Caco-2 (cell line): ENCODE measurements at regions not wholly inside any gene's neighbourhood (a gene's known extent, or its start where the extent isn't known, plus 50 kb on each side); places are given as distances from the start of the nearest gene placed in this dataset.

Source experiments
- BruUV-seq: library from RNA; stranded (reverse); fragments of 400-500 nt; replicated peaks from 2 replicates; lab custom pipeline; 2021; lab: Mats Ljungman, UMichigan
- CTCF ChIA-PET: fragments of 300-600 bp; sonication (Branson Sonifier 250); formaldehyde crosslinking; loops from one replicate; lab custom pipeline; 2022; ENCODE audit warnings: antibody characterized with exemption; lab: Charles Lee
- POLR2A ChIA-PET: fragments of 300-600 bp; sonication (Branson Sonifier 250); formaldehyde crosslinking; loops from one replicate; lab custom pipeline; 2022; ENCODE audit warnings: antibody characterized with exemption; lab: Charles Lee
- DNase-seq, 2 experiments: peaks; one replicate each; pipeline versions ENCODE4 v3.0.0 to v3.0.0-alpha.2; 2020 to 2022
- H3K27me3 ChIP-seq: replicated peaks from 2 replicates; pipeline ENCODE4 v1.6.0; 2011; ENCODE audit warnings: low read length; ENCODE audit not compliant: control insufficient read depth, insufficient read depth
- H3K36me3 ChIP-seq: 2 replicates; pipeline ENCODE4 v1.5.1; 2011; ENCODE audit warnings: low read length; ENCODE audit not compliant: control insufficient read depth, insufficient read depth
- H3K4me1 ChIP-seq: fragments of 250-450 bp; sonication (Bioruptor Pico); 2 replicates; pipeline ENCODE4 v1.5.1; 2020; ENCODE audit warnings: mild to moderate bottlenecking
- H3K4me3 ChIP-seq: 2 replicates; pipeline ENCODE4 v1.5.1; 2011; ENCODE audit warnings: low read depth, mild to moderate bottlenecking, control low read depth, low read length
- H3K9me3 ChIP-seq: fragments of 250-450 bp; sonication (Bioruptor Pico); 2 replicates; pipeline ENCODE4 v1.5.1; 2020; ENCODE audit warnings: mild to moderate bottlenecking, moderate library complexity
- H3K27ac Mint-ChIP-seq: one replicate; pipeline ENCODE4 v1.8.0; 2022; ENCODE audit warnings: mixed read lengths; ENCODE audit not compliant: unreplicated experiment
- H3K27me3 Mint-ChIP-seq: one replicate; pipeline ENCODE4 v1.8.0; 2022; ENCODE audit warnings: mixed read lengths; ENCODE audit not compliant: insufficient read depth, unreplicated experiment
- H3K36me3 Mint-ChIP-seq: one replicate; pipeline ENCODE4 v1.8.0; 2022; ENCODE audit warnings: mild to moderate bottlenecking, mixed read lengths; ENCODE audit not compliant: insufficient read depth, unreplicated experiment
- H3K4me1 Mint-ChIP-seq: one replicate; pipeline ENCODE4 v1.8.0; 2022; ENCODE audit warnings: low read depth, mixed read lengths; ENCODE audit not compliant: unreplicated experiment
- H3K4me3 Mint-ChIP-seq: one replicate; pipeline ENCODE4 v1.8.0; 2022; ENCODE audit warnings: mild to moderate bottlenecking, moderate library complexity, mixed read lengths; ENCODE audit not compliant: unreplicated experiment
- H3K9me3 Mint-ChIP-seq: one replicate; pipeline ENCODE4 v1.8.0; 2022; ENCODE audit warnings: mixed read lengths; ENCODE audit not compliant: unreplicated experiment
- CTCF ChIP-seq, 2 experiments: fragments of 200-600 bp in 1 of 2; IDR thresholded peaks; 1 replicate in 1 of 2; 2 replicates in 1 of 2; pipeline versions ENCODE4 v1.5.1 to v1.8.0; 2011 to 2022; ENCODE audit warnings: antibody characterized with exemption in 1 of 2, control low read depth in 1 of 2, inconsistent platforms in 1 of 2, low read depth in 1 of 2, low read length in 1 of 2, mild to moderate bottlenecking in 1 of 2, moderate library complexity in 1 of 2; ENCODE audit not compliant: insufficient read depth in 1 of 2, severe bottlenecking in 1 of 2, unreplicated experiment in 1 of 2
- intact Hi-C: fragments of 100-400 bp; cut with micrococcal nuclease; formaldehyde crosslinking; loops from one replicate; pipeline ENCODE4 v1.10.0; 2022; ENCODE audit not compliant: unreplicated experiment

- no TSS peak for BruUV-seq
- H3K27ac Mint-ChIP-seq, result no peak overlapping the region
- no peaks in the 10 kb centered on the region for H3K36me3 ChIP-seq
- H3K36me3 Mint-ChIP-seq, result no peaks in the 10 kb centered on the region
- no peaks in the 10 kb centered on the region for H3K9me3 Mint-ChIP-seq
- no peak for TF ChIP-seq CTCF (IDR thresholded peaks at IDR 0.05; ENCODE audit: insufficient read depth in 1 of 2, low read depth in 1 of 2, low read length in 1 of 2, severe bottlenecking in 1 of 2, unreplicated experiment in 1 of 2)
- H3K4me1 ChIP-seq, result no peaks in the 10 kb centered on the region
- H3K4me3 ChIP-seq, result no peak overlapping the region
- intact Hi-C loops, result loop anchor here (5.0 to 10.0 kb wide), 2 partner anchors 38 to 851 kb away; no protein-coding TSS in a partner anchor
- no peak overlapping the region for H3K4me3 Mint-ChIP-seq
- POLR2A ChIA-PET, result no interaction called here
- peaks cover 23% of the 10 kb centered on the region for H3K27me3 Mint-ChIP-seq
- CTCF ChIA-PET, result no interaction called here
- no peaks in the 10 kb centered on the region for H3K9me3 ChIP-seq
- no peak for DNase-seq
- H3K27me3 ChIP-seq, result no peaks in the 10 kb centered on the region; the same call in none of the 2 replicates
- H3K4me1 Mint-ChIP-seq, result no peaks in the 10 kb centered on the region
Measured at GRCh38 chr1:112335351-112335750, 60.7 kb upstream of the CTTNBP2NL start.

GRCh38 chr1:112337028-112337531 is 58.9 kb upstream of the CTTNBP2NL start:
- Histone ChIP-seq H3K36me3 (no peaks in the 10 kb centered on the region), H3K27me3 (no peaks in the 10 kb centered on the region; the same call in none of the 2 replicates), H3K4me1 (no peaks in the 10 kb centered on the region), H3K4me3 (no peak overlapping the region), H3K9me3 (no peaks in the 10 kb centered on the region)
- H3K4me1 Mint-ChIP-seq, result no peaks in the 10 kb centered on the region
- CTCF ChIA-PET, result interaction anchor here (0.7 to 1.4 kb wide), 4 partner anchors 10 to 647 kb away, joined by 3 to 12 read pairs (median 4); no protein-coding TSS in a partner anchor
- TF ChIP-seq CTCF (IDR thresholded peaks at IDR 0.05; ENCODE audit: insufficient read depth in 1 of 2, low read depth in 1 of 2, low read length in 1 of 2, severe bottlenecking in 1 of 2, unreplicated experiment in 1 of 2), result peak; percentile 26 to 59
- BruUV-seq, result no TSS peak
- peaks cover 29% of the 10 kb centered on the region for H3K27me3 Mint-ChIP-seq
- H3K27ac Mint-ChIP-seq, result no peak overlapping the region
- DNase-seq, result peak in 1 of 2 experiments; percentile 29
- H3K9me3 Mint-ChIP-seq, result no peaks in the 10 kb centered on the region
- intact Hi-C loops, result loop anchor here (5.0 to 10.0 kb wide), 2 partner anchors 40 to 852 kb away; no protein-coding TSS in a partner anchor
- no peak overlapping the region for H3K4me3 Mint-ChIP-seq
- POLR2A ChIA-PET, result no interaction called here
- no peaks in the 10 kb centered on the region for H3K36me3 Mint-ChIP-seq

- no peak overlapping the region for H3K4me3 Mint-ChIP-seq
- no peak for TF ChIP-seq CTCF (IDR thresholded peaks at IDR 0.05; ENCODE audit: insufficient read depth in 1 of 2, low read depth in 1 of 2, low read length in 1 of 2, severe bottlenecking in 1 of 2, unreplicated experiment in 1 of 2)
- ChIA-PET POLR2A (no interaction called here), CTCF (no interaction called here)
- H3K27me3 Mint-ChIP-seq, result peaks cover 22% of the 10 kb centered on the region
- no peaks in the 10 kb centered on the region for H3K9me3 Mint-ChIP-seq
- H3K9me3 ChIP-seq, result no peaks in the 10 kb centered on the region
- no peaks in the 10 kb centered on the region for H3K36me3 Mint-ChIP-seq
- no peaks in the 10 kb centered on the region for H3K36me3 ChIP-seq
- H3K4me3 ChIP-seq, result no peak overlapping the region
- no peaks in the 10 kb centered on the region for H3K4me1 ChIP-seq
- no peak for DNase-seq
- H3K27ac Mint-ChIP-seq, result no peak overlapping the region
- intact Hi-C loops, result no loop called here
- H3K4me1 Mint-ChIP-seq, result no peaks in the 10 kb centered on the region
- H3K27me3 ChIP-seq, result no peaks in the 10 kb centered on the region; the same call in 1 of the 2 replicates
- no TSS peak for BruUV-seq
Measured at GRCh38 chr1:112341986-112342385, 54.0 kb upstream of the CTTNBP2NL start.
